ENCODE measurements at regions not wholly inside any gene's neighbourhood (a gene's known extent, or its start where the extent isn't known, plus 50 kb on each side); places are given as distances from the start of the nearest gene placed in this dataset.

GRCh38 chr4:64614276-64614675, 205.0 kb upstream of the TECRL start:
- no peaks in the 10 kb centered on the region for H3F3A ChIP-seq (replicated peaks; ENCODE audit: low read depth)

GRCh38 chr4:64613046-64613445, 203.8 kb upstream of the TECRL start:
- no peak overlapping the region for H3K4me2 ChIP-seq
- Mint-ChIP-seq H3K36me3 (ENCODE audit: low read depth) (no peaks in the 10 kb centered on the region), H3K9me3 (no peaks in the 10 kb centered on the region), H3K4me3 (no peak overlapping the region), H3K27me3 (ENCODE audit: insufficient read depth, low read depth, poor library complexity) (no peaks in the 10 kb centered on the region), H3K4me1 (peaks cover 4% of the 10 kb centered on the region; the same call in 2 of the 3 replicates), H3K27ac (no peak overlapping the region)
- no peak overlapping the region for H3K4me3 ChIP-seq
- no peak overlapping the region for H2AFZ ChIP-seq
- no peak for ATAC-seq
- no peak for DNase-seq (ENCODE audit: low spot score)
- H4K20me1 ChIP-seq (replicated peaks; ENCODE audit: insufficient read depth) = no peaks in the 10 kb centered on the region
- no peaks in the 10 kb centered on the region for H3K4me1 ChIP-seq (ENCODE audit: insufficient read depth)
- H3K36me3 ChIP-seq (ENCODE audit: insufficient read depth) = no peaks in the 10 kb centered on the region
- H3F3A ChIP-seq (replicated peaks; ENCODE audit: low read depth) = no peaks in the 10 kb centered on the region
- H3K27me3 ChIP-seq (ENCODE audit: insufficient read depth) = no peaks in the 10 kb centered on the region
- no peak overlapping the region for H3K27ac ChIP-seq (ENCODE audit: low read depth)
- no peaks in the 10 kb centered on the region for H3K9me2 ChIP-seq (ENCODE audit: insufficient read depth)
- no peaks in the 10 kb centered on the region for H3K79me2 ChIP-seq (replicated peaks; ENCODE audit: insufficient read depth)
- TF ChIP-seq STAT1 (IDR thresholded peaks at IDR 0.05; ENCODE audit: unreplicated experiment) (no peak), EZH2 (IDR thresholded peaks at IDR 0.05; ENCODE audit: low read depth, unreplicated experiment) (no peak), ZNF114 (CRISPR knock-in tag; IDR thresholded peaks at IDR 0.05) (no peak), CTCF (conservative IDR thresholded peaks at IDR 0.05; ENCODE audit: low read depth in 2 of 2) (no peak), JUNB (IDR thresholded peaks at IDR 0.05; ENCODE audit: unreplicated experiment) (no peak), REST (IDR thresholded peaks at IDR 0.05; ENCODE audit: unreplicated experiment) (no peak), NANOG (IDR thresholded peaks at IDR 0.05; ENCODE audit: borderline replicate concordance) (no peak), ETS1 (IDR thresholded peaks at IDR 0.05) (no peak)

More at GRCh38 chr4:64614276-64614675, 205.0 kb upstream of the TECRL start:
- DNase-seq (ENCODE audit: low spot score) (peak; percentile 5), ATAC-seq (no peak)
- H3K4me1 ChIP-seq (ENCODE audit: insufficient read depth) = no peaks in the 10 kb centered on the region
- Mint-ChIP-seq H3K36me3 (ENCODE audit: low read depth) (no peaks in the 10 kb centered on the region), H3K4me1 (peaks cover 5% of the 10 kb centered on the region; the same call in 2 of the 3 replicates), H3K27ac (no peak overlapping the region), H3K27me3 (ENCODE audit: insufficient read depth, low read depth, poor library complexity) (no peaks in the 10 kb centered on the region), H3K4me3 (no peak overlapping the region), H3K9me3 (no peaks in the 10 kb centered on the region)
- H3K9me2 ChIP-seq (ENCODE audit: insufficient read depth) = no peaks in the 10 kb centered on the region
- no peaks in the 10 kb centered on the region for H4K20me1 ChIP-seq (replicated peaks; ENCODE audit: insufficient read depth)
- H3K27me3 ChIP-seq (ENCODE audit: insufficient read depth) = no peaks in the 10 kb centered on the region
- no peak overlapping the region for H2AFZ ChIP-seq
- TF ChIP-seq ETS1 (IDR thresholded peaks at IDR 0.05) (no peak), STAT1 (IDR thresholded peaks at IDR 0.05; ENCODE audit: unreplicated experiment) (no peak), JUNB (IDR thresholded peaks at IDR 0.05; ENCODE audit: unreplicated experiment) (no peak)
- no peak overlapping the region for H3K4me2 ChIP-seq
- no peak overlapping the region for H3K27ac ChIP-seq (ENCODE audit: low read depth)
- H3K4me3 ChIP-seq = no peak overlapping the region
- H3K79me2 ChIP-seq (replicated peaks; ENCODE audit: insufficient read depth) = no peaks in the 10 kb centered on the region
- H3K36me3 ChIP-seq (ENCODE audit: insufficient read depth) = no peaks in the 10 kb centered on the region

Measured in GM23338 (cell line).